ENCODE measurements at regions not wholly inside any gene's neighbourhood (a gene's known extent, or its start where the extent isn't known, plus 50 kb on each side); places are given as distances from the start of the nearest gene placed in this dataset.
A peak's percentile ranks its signal among the peaks of the same experiment; 100 is the strongest.
"Not testable (repeated sequence)": the region's sequence is repeated elsewhere in the genome, so short reads cannot be mapped to it uniquely, and the experiment has no call there.

GRCh38 chr7:93048136-93048930 is 69.4 kb downstream of the SAMD9 start:
- no peak for DNase-seq

- DNase-seq: no peak
Measured at GRCh38 chr7:93047514-93048099, 70.2 kb downstream of the SAMD9 start.

DNA sequence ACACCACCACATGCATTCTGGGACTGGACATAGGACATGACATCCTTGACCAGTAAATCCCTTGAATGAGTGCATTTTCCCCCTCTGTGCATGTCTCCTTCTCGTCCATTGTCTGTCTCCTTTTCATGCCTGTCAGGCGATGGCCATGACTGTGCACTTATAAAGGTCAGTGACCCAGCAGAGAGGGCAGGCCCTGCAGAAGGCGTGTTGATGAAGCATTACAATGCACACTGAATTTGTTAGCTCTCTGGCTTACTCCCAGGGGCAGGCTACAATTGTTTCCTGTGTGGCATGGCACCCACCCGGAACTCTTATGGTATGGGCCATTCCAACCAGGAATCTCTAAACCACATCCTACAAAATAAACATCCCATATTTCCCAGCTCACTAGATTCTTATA is 71.1 kb downstream of the SAMD9 start:
- DNase-seq: no peak

DNA sequence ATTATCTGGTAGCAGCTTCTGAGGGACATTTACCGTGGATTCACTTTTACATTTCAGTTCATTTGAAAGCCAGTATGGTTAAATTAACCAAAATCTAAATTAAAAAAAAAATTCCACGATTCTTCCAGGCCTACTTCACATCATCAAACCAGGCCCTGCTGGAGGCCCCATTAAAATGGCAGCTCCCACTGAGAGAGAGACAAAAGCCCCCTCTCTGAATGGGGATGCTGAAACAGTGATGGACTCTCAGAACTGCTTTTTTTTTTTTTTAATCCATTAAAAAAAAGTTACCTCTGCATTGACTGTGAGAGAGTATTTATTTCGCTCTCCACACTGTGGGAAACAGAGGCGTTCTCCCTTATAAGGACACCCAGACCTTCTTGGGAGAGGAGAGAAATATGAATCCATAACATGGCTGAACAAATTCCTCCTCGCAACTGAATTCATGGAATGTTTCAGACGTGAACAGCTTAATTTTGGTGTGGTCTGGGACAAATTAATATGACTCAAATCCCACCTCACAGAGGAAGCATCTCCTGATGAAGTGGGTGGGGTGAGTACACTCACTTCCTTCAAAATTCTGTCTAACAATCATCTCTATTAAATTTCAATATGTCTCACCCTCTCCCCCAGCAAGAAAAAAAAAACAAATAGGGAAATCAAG is 73.5 kb downstream of the SAMD9 start:
- DNase-seq: no peak

DNA sequence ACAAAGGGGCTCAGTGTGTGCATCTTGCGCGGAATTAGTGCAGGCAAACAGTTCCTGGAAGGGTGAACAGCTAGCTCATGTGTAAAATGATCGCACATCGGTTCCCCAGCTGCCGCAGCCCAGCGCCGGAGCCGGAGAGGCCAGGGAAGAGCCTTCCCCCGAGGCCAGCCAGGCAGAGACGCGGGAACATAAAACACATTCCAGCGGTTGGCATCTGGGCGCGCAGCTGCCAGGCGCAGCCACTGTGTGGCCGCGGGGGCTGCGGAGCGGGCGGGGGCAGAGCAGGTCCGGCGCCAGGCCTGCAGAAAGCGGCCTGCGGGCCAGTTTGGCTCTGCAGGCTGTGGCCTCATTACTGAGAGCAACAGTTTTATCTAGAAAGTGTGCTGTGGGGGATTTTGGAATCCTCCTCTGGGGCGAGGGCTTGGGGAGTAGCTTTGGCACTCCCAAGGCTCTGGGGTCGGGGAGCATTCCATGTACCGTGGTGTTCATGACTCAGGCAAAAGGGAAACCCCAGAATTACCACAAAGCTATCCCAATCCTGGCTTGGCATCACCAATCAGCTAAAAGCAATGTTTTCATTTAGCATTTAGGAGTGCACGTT is 74.3 kb downstream of the SAMD9 start:
- peak; percentile 62 for DNase-seq

GRCh38 chr7:93040355-93040754 is 77.4 kb downstream of the SAMD9 start:
- DNase-seq: no peak

DNA sequence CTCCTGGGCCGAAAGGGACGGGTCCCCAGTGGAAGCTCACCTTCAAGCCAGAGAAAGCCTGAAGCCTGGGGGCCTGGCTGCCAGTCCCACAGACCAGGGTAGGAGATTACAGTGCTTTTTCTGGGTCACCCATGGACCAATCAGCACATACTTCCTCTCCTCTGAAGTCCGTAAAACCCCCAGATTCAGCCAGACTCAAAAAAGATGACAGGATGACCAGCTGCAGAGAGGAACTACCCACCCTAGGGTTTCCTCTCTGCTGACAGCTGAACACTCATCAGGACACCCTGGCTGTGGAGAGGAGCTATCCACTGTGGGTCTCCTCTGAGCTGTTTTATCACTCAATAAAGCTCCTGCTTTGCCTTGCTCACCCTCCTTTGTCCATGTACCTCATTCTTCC is 78.0 kb downstream of the SAMD9 start:
- DNase-seq: no peak

DNA sequence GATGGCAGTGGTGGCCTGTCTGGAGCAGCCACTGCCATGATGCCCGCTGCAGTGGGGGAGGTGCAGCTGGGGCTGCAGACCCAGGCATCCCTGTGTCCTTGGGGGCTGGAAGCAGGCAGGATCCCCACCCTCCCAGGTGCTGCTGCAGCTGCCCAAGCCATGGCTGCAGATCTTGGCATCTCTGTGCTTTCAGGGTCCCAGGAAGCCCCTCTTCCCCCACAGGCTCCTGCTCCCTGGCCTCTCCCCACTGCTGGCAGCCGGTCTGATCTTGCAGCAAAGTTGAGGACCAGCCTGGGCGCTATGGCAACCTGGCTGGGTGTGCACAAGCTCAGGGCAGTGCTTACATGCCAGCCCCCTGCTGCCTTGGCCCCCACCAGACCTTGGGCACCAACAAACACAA is 78.5 kb downstream of the SAMD9 start:
- DNase-seq: no peak

GRCh38 chr7:93036807-93037206 is 81.0 kb downstream of the SAMD9 start:
- no peak for DNase-seq

- DNase-seq: no peak
Measured at GRCh38 chr7:93036149-93036640, 81.6 kb downstream of the SAMD9 start.

DNA sequence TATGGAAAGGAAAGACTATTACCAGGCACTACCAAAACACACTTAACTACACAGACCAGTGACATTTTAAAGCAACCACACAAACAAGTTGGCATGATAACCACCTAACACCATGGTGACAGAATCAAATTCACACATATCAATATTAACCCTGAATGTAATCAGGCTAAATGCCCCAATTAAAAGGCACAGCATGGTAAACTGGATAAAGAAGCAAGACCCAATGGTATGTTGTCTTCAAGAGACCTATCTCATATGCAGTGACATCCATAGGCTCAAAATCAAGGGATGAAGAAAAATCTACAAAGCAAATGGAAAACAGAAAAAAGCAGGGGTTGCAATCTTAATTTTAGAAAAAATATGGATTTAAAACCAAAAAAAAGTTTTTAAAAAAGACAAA is 86.0 kb downstream of the SAMD9 start:
- DNase-seq: no peak

GRCh38 chr7:93030605-93031225 is 87.1 kb downstream of the SAMD9 start:
- DNase-seq: no peak

GRCh38 chr7:93029056-93029455 is 88.7 kb downstream of the SAMD9 start:
- no peak for DNase-seq

- DNase-seq: no peak
Measured at GRCh38 chr7:93028610-93029009, 89.2 kb downstream of the SAMD9 start.

- DNase-seq: no peak
Measured at GRCh38 chr7:93027044-93027443, 90.7 kb downstream of the SAMD9 start.

DNA sequence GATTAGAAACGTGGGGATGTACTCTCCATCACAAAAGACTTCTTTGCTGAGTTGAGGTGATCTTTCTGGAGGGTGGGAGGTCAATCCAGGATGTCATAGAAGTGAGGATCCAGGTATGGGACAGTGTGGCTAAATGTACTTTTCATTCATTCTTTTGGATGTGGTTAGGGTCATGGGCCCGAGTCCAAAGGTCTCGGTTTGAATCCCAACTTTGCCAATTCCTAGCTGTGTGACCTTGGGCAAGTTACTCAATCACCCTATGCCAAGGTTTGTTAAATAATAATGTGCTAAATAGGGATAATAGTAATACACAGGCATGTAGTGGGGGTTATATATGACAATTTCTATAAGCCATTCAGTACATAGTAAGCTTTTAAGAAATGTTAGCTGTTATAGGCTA is 91.4 kb downstream of the SAMD9 start:
- DNase-seq: no peak

DNA sequence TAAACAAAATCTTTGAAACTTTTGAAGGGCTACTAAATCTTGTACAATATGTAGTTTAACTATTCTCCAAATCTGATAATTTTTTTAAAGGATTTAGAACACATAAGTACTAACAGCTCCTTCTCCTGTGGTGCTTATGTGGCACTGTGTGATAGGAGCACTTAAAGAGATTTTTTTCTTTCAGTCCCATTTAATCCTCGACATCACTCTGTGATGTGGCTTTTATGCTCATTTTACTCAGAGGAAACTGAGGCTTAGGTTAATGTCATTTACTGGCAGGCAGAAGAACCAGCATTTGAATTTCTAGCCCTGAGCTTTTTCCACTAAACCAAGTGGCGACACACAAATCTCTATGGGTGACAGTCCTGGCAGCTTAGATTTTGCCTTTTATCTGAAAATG is 92.4 kb downstream of the SAMD9 start:
- no peak for DNase-seq

DNA sequence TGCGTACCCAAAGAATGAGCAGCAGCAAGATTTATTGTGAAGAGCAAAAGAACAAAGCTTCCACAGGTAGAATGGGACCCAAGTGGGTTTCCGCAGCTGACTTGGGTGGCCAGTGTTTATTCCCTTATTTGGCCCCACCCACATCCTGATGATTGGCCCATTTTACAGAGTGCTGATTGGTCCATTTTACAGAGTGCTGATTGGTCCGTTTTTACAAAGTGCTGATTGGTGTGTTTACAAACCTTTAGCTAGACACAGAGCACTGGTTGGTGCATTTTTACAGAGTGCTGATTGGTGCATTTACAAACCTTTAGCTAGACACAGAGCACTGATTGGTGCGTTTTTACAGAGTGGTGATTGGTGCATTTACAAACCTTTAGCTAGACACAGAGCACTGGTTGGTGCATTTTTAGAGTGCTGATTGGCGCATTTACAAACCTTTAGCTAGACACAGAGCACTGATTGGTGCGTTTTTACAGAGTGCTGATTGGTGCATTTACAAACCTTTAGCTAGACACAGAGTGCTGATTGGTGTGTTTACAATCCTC is 94.8 kb downstream of the SAMD9 start:
- not testable (repeated sequence) for DNase-seq

- no peak for DNase-seq
Measured at GRCh38 chr7:93021748-93022147, 96.0 kb downstream of the SAMD9 start.

DNA sequence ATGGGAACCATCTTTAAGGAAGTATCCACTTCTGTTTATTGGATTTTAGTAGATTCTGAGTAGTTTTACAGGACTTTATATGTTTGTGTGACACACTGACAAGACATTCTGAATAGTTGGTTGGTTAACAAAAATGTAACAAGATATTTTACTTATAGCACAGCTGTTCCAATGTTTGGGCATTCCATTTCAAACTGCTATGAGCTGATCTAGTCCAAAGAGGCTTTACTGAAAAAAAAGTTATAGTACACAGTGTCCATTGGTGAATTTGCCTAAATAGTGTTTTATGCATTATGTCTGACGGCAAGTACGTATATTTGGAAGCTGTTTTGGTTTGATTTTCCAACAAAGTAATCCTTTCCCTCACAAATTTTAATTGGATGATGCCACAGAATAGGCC is 99.1 kb downstream of the SAMD9 start:
- DNase-seq: no peak

- no peak for DNase-seq
Measured at GRCh38 chr7:93016681-93017381, 100.9 kb downstream of the SAMD9 start.

Data from left kidney (tissue), 1 donor.